Neural progenitor cell (in vitro differentiated cells): ENCODE measurements at regions not wholly inside any gene's neighbourhood (a gene's known extent, or its start where the extent isn't known, plus 50 kb on each side); places are given as distances from the start of the nearest gene placed in this dataset.
"Not testable (repeated sequence)": the region's sequence is repeated elsewhere in the genome, so short reads cannot be mapped to it uniquely, and the experiment has no call there.

Source experiments
- DNase-seq: peaks from one replicate; pipeline ENCODE4 v3.0.0-alpha.2; 2016; ENCODE audit warnings: low spot score
- H2AFZ ChIP-seq: fragments of 200-600 bp; sonication (generic); replicated peaks from 2 replicates; pipeline ENCODE4 v1.6.1; 2016; ENCODE audit warnings: antibody characterized with exemption
- H3F3A ChIP-seq: fragments of 200-600 bp; sonication (generic); 2 replicates; pipeline ENCODE4 v1.6.1; 2016; ENCODE audit warnings: antibody characterized with exemption, low read depth
- H3K27ac ChIP-seq: fragments of 200-600 bp; sonication (generic); 2 replicates; pipeline ENCODE4 v1.5.1; 2016; ENCODE audit warnings: mild to moderate bottlenecking
- H3K27me3 ChIP-seq: fragments of 200-600 bp; sonication (generic); 2 replicates; pipeline ENCODE4 v1.6.1; 2016; ENCODE audit warnings: mild to moderate bottlenecking, moderate library complexity
- H3K36me3 ChIP-seq: fragments of 200-600 bp; sonication (generic); 2 replicates; pipeline ENCODE4 v1.5.1; 2016
- H3K4me1 ChIP-seq: fragments of 200-600 bp; sonication (generic); 2 replicates; pipeline ENCODE4 v1.6.1; 2016; ENCODE audit warnings: mixed run types
- H3K4me2 ChIP-seq: fragments of 200-600 bp; sonication (generic); 2 replicates; pipeline ENCODE4 v1.6.1; 2016
- H3K4me3 ChIP-seq: fragments of 200-600 bp; sonication (generic); 2 replicates; pipeline ENCODE4 v1.5.1; 2016
- H3K79me2 ChIP-seq: fragments of 200-600 bp; sonication (generic); 2 replicates; pipeline ENCODE4 v1.6.1; 2016; ENCODE audit warnings: low read depth
- H3K9ac ChIP-seq: fragments of 200-600 bp; sonication (generic); 2 replicates; pipeline ENCODE4 v1.6.1; 2016
- H3K9me3 ChIP-seq: fragments of 200-600 bp; sonication (generic); 2 replicates; pipeline ENCODE4 v1.5.1; 2016; ENCODE audit warnings: low read depth
- H4K20me1 ChIP-seq: fragments of 200-600 bp; sonication (generic); 2 replicates; pipeline ENCODE4 v1.6.1; 2016; ENCODE audit warnings: low read depth
- H3K27ac Mint-ChIP-seq: 3 replicates; pipeline ENCODE4 v1.8.0; 2021; ENCODE audit warnings: mixed read lengths
- H3K27me3 Mint-ChIP-seq: 2 replicates; pipeline ENCODE4 v1.8.0; 2022; ENCODE audit warnings: low read depth, mild to moderate bottlenecking, inconsistent platforms, moderate library complexity, mixed read lengths; ENCODE audit not compliant: insufficient read depth
- H3K36me3 Mint-ChIP-seq: 3 replicates; pipeline ENCODE4 v1.8.0; 2021; ENCODE audit warnings: mixed read lengths
- H3K4me1 Mint-ChIP-seq: 3 replicates; pipeline ENCODE4 v1.8.0; 2021; ENCODE audit warnings: mixed read lengths
- H3K4me3 Mint-ChIP-seq: 3 replicates; pipeline ENCODE4 v1.8.0; 2021; ENCODE audit warnings: mild to moderate bottlenecking, moderate library complexity, mixed read lengths
- H3K9me3 Mint-ChIP-seq: 3 replicates; pipeline ENCODE4 v1.8.0; 2020; ENCODE audit warnings: mixed read lengths
- EZH2 ChIP-seq: fragments of 200-600 bp; sonication (generic); IDR thresholded peaks from 2 replicates; pipeline ENCODE4 v1.6.1; 2017; ENCODE audit warnings: antibody characterized with exemption, mild to moderate bottlenecking, moderate library complexity
- EZH2phosphoT487 ChIP-seq: fragments of 200-600 bp; sonication (generic); IDR thresholded peaks from 2 replicates; pipeline ENCODE4 v1.6.1; 2017; ENCODE audit warnings: antibody characterized with exemption
- TF ChIP-seq, protein P1 (sequence below): fragments of 200-600 bp; sonication (generic); IDR thresholded peaks from 2 replicates; pipeline ENCODE4 v1.5.1; 2017; ENCODE audit warnings: antibody characterized with exemption, mild to moderate bottlenecking

- Mint-ChIP-seq H3K4me1 (no peaks in the 10 kb centered on the region), H3K27me3 (peaks cover 11% of the 10 kb centered on the region), H3K4me3 (no peak overlapping the region), H3K27ac (no peak overlapping the region), H3K36me3 (no peaks in the 10 kb centered on the region), H3K9me3 (peaks cover 13% of the 10 kb centered on the region)
- H3K9ac ChIP-seq: no peak overlapping the region
- H3K4me3 ChIP-seq: no peak overlapping the region
- no peak overlapping the region for H3K4me2 ChIP-seq
- H3K4me1 ChIP-seq: no peaks in the 10 kb centered on the region
- H3K27me3 ChIP-seq: no peaks in the 10 kb centered on the region
- no peaks in the 10 kb centered on the region for H3K79me2 ChIP-seq
- H3K36me3 ChIP-seq: no peaks in the 10 kb centered on the region
- H3K9me3 ChIP-seq: no peaks in the 10 kb centered on the region
- TF ChIP-seq EZH2: no peak
- TF ChIP-seq EZH2phosphoT487: no peak
- TF ChIP-seq, protein P1, sequence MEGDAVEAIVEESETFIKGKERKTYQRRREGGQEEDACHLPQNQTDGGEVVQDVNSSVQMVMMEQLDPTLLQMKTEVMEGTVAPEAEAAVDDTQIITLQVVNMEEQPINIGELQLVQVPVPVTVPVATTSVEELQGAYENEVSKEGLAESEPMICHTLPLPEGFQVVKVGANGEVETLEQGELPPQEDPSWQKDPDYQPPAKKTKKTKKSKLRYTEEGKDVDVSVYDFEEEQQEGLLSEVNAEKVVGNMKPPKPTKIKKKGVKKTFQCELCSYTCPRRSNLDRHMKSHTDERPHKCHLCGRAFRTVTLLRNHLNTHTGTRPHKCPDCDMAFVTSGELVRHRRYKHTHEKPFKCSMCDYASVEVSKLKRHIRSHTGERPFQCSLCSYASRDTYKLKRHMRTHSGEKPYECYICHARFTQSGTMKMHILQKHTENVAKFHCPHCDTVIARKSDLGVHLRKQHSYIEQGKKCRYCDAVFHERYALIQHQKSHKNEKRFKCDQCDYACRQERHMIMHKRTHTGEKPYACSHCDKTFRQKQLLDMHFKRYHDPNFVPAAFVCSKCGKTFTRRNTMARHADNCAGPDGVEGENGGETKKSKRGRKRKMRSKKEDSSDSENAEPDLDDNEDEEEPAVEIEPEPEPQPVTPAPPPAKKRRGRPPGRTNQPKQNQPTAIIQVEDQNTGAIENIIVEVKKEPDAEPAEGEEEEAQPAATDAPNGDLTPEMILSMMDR: no peak
- no peak overlapping the region for H3K27ac ChIP-seq
- H2AFZ ChIP-seq: no peak overlapping the region
- no peaks in the 10 kb centered on the region for H4K20me1 ChIP-seq
- no peaks in the 10 kb centered on the region for H3F3A ChIP-seq
- DNase-seq: no peak
Measured at GRCh38 chrX:1060562-1060960, 151.9 kb downstream of the CRLF2 start.

GRCh38 chrX:1059576-1060561 is 152.6 kb downstream of the CRLF2 start:
- no peaks in the 10 kb centered on the region for H4K20me1 ChIP-seq
- Mint-ChIP-seq H3K27ac (no peak overlapping the region), H3K27me3 (peaks cover 11% of the 10 kb centered on the region), H3K9me3 (peaks cover 13% of the 10 kb centered on the region), H3K36me3 (no peaks in the 10 kb centered on the region), H3K4me1 (no peaks in the 10 kb centered on the region), H3K4me3 (no peak overlapping the region)
- no peaks in the 10 kb centered on the region for H3K27me3 ChIP-seq
- no peak overlapping the region for H3K27ac ChIP-seq
- no peaks in the 10 kb centered on the region for H3F3A ChIP-seq
- H2AFZ ChIP-seq: no peak overlapping the region
- H3K79me2 ChIP-seq: no peaks in the 10 kb centered on the region
- TF ChIP-seq EZH2 (no peak), EZH2phosphoT487 (no peak)
- TF ChIP-seq, protein P1: no peak
- H3K4me3 ChIP-seq: no peak overlapping the region
- H3K36me3 ChIP-seq: no peaks in the 10 kb centered on the region
- H3K9me3 ChIP-seq: no peaks in the 10 kb centered on the region
- no peak for DNase-seq
- H3K9ac ChIP-seq: no peak overlapping the region
- H3K4me2 ChIP-seq: no peak overlapping the region
- no peaks in the 10 kb centered on the region for H3K4me1 ChIP-seq

- H3K4me2 ChIP-seq, H3F3A ChIP-seq, H3K4me3 ChIP-seq, H3K36me3 Mint-ChIP-seq, H3K27ac ChIP-seq, H4K20me1 ChIP-seq, H3K4me1 ChIP-seq, H3K79me2 ChIP-seq, H3K27ac Mint-ChIP-seq, H3K9ac ChIP-seq, DNase-seq, H3K4me3 Mint-ChIP-seq, H3K4me1 Mint-ChIP-seq, H2AFZ ChIP-seq, H3K27me3 ChIP-seq, H3K36me3 ChIP-seq: not testable (repeated sequence)
- peaks cover 22% of the 10 kb centered on the region for H3K9me3 ChIP-seq
- H3K9me3 Mint-ChIP-seq: peaks cover 22% of the 10 kb centered on the region
- peaks cover 11% of the 10 kb centered on the region for H3K27me3 Mint-ChIP-seq
Measured at GRCh38 chrX:1053600-1053999, 158.8 kb downstream of the CRLF2 start.

- no peak overlapping the region for H3K27ac Mint-ChIP-seq
- no peaks in the 10 kb centered on the region for H3K36me3 Mint-ChIP-seq
Measured at GRCh38 chrX:1053072-1053471, 159.4 kb downstream of the CRLF2 start.

More at GRCh38 chrX:1053072-1053471, 159.4 kb downstream of the CRLF2 start:
- no peaks in the 10 kb centered on the region for H4K20me1 ChIP-seq
- H3K9me3 Mint-ChIP-seq: peaks cover 22% of the 10 kb centered on the region
- H3K9ac ChIP-seq: no peak overlapping the region
- H2AFZ ChIP-seq: no peak overlapping the region
- H3K9me3 ChIP-seq: peaks cover 22% of the 10 kb centered on the region
- no peak overlapping the region for H3K4me3 ChIP-seq
- H3K27ac ChIP-seq: no peak overlapping the region
- no peak overlapping the region for H3K4me3 Mint-ChIP-seq
- H3K27me3 ChIP-seq: no peaks in the 10 kb centered on the region
- H3K27me3 Mint-ChIP-seq: peaks cover 9% of the 10 kb centered on the region
- no peak for DNase-seq
- H3K79me2 ChIP-seq: no peaks in the 10 kb centered on the region
- H3K36me3 ChIP-seq: no peaks in the 10 kb centered on the region
- TF ChIP-seq EZH2phosphoT487: no peak
- TF ChIP-seq, protein P1: no peak
- TF ChIP-seq EZH2: no peak
- no peaks in the 10 kb centered on the region for H3K4me1 ChIP-seq
- H3K4me1 Mint-ChIP-seq: no peaks in the 10 kb centered on the region
- peaks cover 4% of the 10 kb centered on the region for H3F3A ChIP-seq
- no peak overlapping the region for H3K4me2 ChIP-seq
